ENCODE measurements at regions not wholly inside any gene's neighbourhood (a gene's known extent, or its start where the extent isn't known, plus 50 kb on each side); places are given as distances from the start of the nearest gene placed in this dataset.

DNA sequence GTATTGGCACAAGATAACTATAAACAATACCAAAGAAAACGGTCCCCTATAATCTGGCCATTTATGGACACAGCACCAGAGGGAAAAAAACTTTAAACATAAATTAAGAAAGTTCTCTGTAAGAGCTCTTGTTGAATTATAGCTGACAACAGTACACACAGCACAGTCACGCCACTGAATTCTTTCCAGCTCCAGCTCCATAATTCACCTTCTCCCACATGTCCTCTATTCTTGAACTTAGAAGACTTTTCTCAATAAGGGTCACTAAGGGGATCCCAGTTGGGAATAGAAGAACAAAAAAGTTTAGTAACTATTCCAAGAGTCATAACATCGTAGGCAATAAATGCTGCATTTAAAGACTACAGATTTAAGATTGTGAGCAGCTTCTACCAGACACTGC lies 124.6 kb upstream of the CYP1B1 start:
- no peak for TF ChIP-seq CTCF (IDR thresholded peaks at IDR 0.05)
- no peak for TF ChIP-seq POLR2A (IDR thresholded peaks at IDR 0.05)
- peak in 1 of 3 donors; percentile 76 for TF ChIP-seq POLR2AphosphoS5 (IDR thresholded peaks at IDR 0.05)
- TF ChIP-seq EP300 (IDR thresholded peaks at IDR 0.05), result no peak
